NCI-H774 (cell line): ENCODE measurements at regions not wholly inside any gene's neighbourhood (a gene's known extent, or its start where the extent isn't known, plus 50 kb on each side); places are given as distances from the start of the nearest gene placed in this dataset.

Experiments
- DNase-seq: peaks from one replicate; lab custom pipeline; 2025; lab: John Stamatoyannopoulos, UW

DNA sequence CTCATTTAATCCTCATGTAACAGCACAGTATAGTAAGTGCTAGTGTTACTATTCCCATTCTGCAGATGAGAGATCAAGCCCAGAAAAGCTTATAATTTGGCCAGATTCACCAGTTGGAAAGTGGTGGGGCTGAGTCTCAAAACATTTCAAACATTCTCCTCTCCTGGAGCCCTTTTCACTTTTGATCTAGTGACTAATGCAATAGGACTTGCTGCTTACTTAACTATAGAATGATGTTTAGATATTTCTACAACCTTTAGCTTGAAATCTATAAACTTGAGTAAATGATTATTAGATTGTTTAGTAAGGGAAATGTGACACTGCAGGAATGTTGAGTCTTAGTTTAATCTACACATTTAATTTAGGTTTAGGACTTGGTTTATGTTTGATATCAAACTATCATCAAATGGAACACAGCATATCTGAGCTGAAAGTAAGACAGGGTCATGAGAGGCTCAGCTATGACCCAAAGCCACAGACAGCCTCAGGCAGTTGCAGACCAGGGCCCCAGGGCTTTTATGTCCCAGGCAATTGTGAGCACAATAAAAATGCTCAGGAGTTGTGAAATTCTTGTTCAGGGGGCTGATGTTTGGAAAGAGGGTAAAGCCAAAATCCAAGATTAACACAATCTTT lies 199.5 kb upstream of the HS3ST1 start:
- DNase-seq: no peak

DNA sequence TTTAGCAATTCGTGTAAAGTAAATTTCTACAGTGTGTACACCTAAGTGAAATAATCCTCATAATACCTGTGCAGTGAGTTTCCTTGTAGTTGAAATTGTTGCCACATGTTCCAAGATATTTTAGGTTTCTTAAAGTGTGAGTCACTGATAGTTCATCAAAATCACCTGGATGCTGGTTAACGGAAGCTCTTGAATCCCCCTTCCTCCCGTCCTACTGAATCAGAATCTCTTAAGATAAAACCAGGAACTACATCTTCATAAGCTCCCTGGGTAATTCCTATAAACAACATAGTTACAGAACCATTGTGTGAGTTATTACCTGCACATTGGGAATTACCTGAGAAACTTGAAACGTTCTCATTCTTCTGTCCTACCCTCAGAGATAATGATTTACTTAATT lies 197.4 kb upstream of the HS3ST1 start:
- no peak for DNase-seq

DNA sequence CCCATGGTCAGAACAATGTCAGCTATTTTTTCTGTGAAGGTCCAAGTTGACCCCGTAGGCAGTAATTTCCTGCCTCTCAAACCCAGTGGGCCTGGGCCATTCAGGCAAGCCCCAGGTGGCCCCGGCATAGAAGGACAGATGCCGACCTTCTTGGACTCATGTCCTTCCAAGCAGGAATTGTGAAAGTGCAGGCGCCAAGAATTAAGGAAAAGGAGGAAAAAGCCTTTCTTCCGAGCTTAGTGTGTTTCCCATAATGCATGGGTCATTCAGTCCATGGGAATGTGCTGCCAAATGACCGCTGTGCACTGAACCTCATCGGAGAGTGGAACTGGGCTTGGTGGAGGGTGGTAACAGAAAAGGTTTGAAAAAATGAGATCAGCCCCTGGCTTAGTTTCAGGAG lies 196.5 kb upstream of the HS3ST1 start:
- no peak for DNase-seq

DNA sequence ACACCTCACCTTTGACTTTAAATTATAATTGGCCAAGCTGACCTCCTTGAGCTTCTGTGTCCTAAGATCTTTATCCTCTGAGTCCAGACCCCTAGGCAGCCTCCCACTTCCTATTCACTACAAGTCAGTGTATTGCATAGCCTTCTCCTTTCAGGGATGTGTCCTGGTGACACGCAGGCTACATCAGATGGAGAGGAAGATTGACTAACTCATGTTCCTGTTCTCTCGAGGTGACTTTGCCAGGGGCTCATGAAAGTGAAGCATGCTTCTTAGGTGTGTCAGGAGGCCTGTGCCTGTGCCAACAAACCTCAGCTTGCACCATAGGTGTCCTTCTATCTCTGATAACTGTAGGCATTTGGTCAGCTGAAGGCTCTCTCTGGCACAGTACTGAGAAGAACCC lies 195.7 kb upstream of the HS3ST1 start:
- DNase-seq: no peak

DNA sequence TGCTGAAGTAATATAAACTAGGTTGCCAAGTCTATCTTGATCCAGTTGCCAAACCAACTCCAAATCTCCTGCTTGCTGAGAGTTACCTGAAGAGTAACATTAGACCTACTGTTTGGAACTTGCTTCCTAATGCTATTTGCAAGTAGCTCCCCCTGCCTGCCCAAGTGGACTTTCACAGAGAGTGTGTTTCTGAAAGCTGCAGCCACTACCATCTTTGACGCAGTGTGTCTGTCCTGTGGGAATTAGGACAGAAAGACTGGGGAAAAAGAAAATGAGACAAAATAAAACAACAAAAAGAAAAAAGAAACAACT lies 195.0 kb upstream of the HS3ST1 start:
- DNase-seq: peak; percentile 28

DNA sequence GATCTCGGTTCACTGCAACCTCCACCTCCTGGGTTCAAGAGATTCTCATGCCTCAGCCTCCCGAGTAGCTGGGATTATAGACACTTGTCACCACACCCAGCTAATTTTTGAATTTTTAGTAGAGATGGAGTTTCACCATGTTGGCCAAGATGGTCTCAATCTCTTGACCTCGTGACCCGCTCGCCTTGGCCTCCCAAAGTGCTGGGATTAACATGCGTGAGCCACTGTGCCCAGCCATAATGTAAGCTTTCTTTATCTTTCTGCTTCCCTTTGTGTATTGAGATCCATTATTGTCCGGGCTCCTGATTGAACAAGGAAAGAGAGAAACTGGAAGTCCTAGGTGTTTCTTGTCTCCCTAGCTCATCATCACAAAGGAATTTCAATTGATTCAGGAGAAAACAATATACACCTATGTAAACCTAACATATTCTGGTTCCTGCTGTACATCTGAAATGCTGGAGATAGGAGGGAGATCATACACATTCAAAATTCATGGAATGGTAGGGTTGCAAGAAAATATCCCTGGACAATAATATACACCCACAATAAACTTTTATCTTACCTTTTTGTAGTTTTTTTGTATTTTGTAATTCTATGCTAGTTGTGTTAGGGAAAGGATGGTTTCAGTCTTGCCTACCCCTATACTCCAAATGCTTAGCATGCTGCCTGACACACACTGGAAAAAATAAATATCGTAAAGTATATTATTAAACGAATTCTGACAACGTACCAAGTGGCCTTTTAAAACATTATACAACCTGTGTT lies 194.4 kb upstream of the HS3ST1 start:
- DNase-seq: no peak

DNA sequence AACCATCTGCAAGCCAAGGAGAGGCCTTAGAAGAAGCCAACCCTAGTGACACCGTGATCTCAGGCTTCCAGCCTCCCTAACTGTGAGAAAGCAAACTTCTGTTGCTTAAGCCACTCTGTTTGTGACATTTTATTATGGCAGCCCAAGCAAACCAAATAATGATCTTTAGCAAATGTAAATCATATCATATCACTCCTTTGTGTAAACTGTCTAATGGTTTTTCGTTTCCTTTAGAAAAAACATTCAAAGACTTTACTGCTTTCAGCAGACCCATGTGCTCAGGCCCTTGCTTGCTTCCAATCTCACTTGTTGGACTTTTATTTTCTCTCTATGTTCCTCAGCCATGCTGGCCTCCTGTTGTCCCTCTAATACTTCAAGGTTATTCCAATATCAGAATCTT lies 192.2 kb upstream of the HS3ST1 start:
- no peak for DNase-seq

DNA sequence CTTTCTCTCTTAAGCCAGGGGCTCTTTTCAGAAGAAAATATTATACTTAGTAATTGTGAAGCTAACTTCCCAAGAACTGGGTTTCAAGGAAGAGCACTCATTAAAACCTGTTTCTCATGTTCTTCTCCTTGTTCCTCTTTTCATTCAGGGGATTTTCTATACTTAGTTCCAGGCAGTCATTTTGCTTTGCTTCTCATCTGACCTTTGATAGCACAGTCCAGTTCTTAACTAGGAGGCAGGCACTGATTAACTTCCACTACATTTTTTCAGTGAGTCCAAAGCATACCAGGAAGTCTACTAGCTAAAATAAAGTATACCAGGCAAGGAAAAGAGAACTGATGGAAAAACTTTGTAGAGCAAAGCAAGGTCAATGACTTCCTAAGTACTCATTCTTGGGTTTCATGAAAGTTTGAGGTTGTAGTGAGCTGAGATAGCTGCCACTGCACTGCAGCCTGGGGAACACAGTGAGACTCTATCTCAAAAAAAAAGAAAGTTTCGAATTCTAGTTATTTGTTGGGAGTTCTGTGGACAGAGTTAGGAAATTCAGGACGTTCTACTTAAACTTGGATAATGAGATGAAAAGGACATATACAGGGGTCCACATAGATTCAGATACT lies 190.1 kb upstream of the HS3ST1 start:
- DNase-seq: no peak

DNA sequence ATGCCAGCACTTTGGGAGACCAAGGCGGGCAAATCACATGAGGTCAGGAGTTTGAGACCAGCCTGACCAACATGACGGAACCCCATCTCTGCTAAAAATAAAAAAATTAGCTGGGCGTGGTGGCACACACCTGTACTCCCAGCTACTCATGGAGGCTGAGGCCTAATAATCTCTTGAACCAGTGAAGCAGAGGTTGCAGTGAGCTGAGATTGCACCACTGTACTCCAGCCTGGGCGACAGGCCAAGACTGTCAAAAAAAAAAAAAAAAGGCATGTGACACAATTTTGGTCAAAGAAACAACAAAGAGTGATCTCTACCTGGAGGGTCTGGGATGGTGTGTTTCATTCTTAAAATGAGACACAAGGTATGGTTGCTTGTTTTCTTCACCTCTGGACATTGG lies 188.2 kb upstream of the HS3ST1 start:
- no peak for DNase-seq

DNA sequence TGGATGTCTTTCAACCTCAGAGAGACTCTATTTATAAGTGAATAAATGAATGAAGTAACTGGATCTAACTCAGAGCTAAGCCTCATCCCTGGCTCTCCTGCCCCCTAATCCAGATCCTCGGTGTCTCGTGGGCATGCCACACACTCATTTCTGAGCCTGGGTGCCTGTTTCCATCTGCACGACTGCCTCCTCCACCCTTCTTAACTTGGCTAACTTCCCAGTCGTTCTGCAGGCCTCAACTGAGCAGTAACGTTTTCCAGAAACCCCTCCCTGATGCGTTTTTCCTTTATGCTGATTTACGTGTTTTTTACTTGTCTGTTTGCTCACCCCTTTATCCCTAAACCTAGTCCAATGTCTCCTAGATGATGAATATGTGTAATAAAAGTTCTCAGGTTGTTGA lies 186.9 kb upstream of the HS3ST1 start:
- DNase-seq: no peak

DNA sequence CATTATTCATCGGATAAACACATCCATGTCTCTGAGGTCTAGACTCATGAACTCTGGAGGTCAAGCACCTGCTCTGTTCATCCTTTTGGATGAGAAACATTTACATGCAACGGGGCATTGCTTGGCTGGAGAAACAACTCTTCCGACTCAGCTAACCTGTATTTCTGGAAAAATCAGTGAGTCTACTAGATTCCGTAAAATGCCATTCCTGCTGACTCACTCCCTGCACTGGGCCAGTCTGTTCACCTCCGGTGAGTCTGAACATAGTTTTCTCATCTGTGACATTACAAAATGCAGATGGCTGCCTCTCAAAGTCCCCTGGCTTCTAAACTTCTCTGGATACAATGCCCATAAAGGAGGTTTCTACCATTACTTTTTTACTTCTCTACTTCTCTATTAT lies 185.7 kb upstream of the HS3ST1 start:
- no peak for DNase-seq

DNA sequence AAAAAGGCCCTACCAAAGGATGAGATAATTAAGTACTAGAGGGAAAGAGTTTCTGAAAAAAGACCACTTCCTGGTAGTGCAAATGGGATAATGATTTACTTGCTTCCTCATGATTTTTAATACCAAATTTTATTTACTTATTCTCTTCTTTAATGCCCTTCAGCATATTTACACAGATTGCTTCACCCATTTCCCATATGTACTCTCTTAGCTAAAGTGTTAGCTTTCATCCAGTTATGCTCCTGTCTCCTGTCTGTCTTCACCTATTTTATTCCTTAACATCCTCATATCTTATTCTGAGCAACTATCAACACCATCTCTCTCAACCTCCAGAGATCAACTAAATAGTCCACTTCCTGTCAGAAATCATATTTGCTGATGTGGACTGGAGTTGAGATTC lies 183.2 kb upstream of the HS3ST1 start:
- DNase-seq: no peak

DNA sequence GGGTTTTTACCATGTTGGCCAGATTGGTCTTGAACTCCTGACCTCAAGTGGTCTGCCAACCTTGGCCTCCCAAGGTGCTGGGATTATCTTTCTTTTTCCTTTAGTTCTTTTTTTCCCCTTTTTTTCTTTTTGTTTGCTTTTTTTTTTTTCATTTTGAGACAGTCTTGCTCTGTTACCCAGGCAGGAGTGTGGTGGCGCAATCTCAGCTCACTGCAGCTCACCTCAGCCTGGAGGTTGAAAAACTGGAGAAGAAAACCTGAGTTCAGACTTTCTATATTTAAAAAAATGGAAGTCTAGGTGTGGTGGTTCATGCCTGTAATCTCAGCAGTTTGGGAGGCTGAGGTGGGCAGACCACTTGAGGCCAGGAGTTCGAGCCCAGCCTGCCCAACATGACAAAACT lies 181.1 kb upstream of the HS3ST1 start:
- DNase-seq: no peak

DNA sequence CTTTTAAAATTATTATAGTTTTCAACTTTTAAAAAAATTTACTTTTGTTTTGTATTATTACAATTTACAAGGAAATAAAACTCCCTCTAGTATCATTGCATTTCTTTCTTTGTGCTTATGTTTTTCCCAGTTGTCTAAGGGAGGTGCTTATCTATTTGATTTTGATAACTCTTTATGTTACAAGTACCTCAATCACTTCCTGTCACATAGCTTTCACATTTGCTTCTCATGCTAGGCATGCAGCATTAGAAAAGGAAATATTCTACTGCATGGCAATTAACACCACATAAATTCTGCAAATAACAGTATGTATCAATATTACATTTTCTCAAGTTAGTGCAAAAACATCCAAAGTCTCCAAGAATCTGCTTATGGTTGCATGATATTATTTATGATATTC lies 180.3 kb upstream of the HS3ST1 start:
- no peak for DNase-seq

DNA sequence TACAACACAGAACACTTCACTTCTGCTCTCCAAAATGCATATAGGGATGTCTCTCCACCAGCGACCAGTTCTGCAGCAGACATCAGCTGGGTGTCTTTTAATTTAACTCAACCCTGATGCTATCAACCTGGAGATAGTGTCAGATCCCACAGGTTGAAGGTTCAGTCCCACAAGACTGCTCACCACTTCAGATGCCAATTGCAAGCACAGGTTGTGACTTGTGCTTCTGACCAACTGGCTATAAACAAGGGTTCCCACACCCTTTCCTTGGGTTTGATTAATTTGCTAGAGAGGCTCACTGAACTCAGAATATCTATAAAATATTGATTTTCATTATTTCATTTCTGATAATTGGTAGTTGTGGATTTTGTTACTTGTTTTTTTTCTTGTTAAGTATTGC lies 177.4 kb upstream of the HS3ST1 start:
- DNase-seq: no peak

DNA sequence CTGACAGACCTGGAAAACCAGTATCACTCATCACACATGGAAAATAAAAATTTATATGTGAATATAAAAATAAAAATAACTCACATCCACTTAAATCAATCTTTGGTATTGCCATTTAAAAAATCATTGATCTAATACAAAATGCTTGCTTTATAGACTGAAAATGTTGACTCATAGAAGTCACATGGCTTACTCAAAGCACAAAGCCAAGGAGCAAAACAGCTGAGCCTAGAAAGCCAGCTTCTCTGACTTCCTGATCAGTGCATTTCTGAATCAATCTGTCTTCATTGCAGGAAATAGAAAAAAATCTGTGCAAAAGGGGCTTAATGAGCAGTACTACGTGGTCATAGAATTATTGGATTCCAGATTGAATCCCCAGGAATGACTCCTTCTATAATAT lies 176.9 kb upstream of the HS3ST1 start:
- no peak for DNase-seq

DNA sequence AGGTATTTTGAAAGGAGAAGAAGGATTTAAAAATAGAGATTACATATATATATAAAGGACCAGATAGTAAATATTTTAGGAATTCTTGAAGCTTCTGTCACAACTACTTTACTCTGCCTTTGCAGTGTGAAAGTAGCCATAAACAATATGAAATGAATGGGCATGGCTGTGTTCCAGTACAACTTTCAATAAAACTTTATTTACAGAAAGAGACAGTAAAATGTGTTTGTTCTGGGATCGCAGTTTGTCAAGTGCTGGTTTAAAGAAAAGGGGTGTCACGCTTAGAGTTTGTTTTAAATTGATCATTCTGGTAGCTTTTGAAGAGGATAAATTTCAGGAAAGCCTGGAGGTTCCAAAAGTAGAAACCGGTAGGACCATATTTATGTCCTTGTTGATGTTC lies 176.1 kb upstream of the HS3ST1 start:
- DNase-seq: no peak

DNA sequence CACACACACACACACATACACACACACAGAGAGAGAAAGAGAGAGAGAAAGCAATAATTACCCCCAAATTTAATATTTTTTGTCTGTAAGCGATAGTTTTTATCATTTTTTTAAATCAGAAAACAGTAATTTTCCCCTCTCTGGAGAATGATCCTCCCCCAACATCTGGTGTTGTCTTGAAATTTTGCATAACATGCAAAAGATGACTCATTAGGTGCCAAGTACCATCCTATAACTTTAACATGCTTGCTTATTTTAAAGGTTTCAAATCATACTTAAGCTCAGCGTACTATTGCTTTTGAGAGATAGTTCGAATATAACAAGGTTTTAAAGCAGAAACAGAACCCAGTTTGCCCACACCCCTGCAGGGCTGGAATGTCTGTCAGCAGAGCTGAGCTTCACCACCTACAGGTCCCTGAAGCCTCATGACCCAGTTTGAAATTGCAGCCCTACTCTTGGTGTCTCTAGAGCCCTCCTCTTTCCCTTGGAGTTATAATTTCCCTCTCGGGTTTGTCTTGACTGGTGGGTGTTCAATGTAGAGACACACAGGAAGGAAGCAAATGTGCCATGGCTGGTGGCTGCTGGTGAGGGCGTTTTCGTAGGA lies 175.0 kb upstream of the HS3ST1 start:
- DNase-seq: no peak

DNA sequence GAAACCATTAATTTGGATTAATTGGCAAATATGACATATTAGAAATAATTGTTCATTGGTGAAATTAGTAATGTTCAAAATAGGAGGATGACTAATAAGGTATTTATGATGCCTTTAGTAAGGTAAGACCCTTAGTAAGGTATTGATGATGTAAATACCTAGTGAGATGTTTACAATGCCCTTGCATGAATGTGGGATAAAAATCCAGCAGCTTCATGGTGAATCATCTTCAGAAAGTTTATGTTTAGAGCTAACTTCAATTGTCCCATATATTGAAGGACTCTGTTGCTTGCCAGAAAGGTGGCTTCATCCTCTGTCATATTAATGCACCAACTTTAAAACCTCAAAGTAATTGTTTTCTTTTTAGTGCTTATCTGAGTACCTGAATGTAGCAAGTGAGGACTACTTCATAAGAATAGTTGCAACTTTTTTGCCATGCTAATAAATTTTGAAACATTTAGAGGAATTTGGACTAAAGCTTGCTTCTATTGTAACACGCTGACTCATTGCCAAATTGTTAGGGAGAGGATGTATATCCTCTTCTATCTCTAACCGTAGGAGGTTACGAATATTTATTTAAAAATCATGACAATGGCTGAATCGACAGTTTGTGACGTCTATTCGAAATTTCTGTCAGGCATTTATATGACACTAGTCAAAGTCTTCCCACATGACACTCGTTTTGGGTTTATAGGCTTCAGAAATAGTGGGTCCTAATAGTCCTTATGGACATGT lies 174.1 kb upstream of the HS3ST1 start:
- no peak for DNase-seq

DNA sequence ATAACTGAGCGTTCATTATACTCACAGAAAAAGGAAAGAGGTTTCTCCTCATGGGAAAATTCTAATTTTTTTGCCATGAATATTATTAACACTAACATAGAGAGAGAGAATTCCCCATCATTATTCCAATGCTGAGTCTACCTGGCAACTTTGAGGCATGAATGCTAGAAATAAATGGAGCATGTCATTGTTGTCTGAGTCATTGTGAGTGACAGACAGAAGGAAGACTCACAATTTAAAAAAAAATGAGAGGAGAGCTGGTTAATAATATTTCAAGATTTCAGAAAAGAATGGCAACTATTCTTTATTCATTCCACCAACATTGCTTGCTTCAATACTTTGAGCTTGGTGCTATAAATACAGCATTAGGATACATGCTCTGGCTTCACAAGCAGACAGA lies 170.4 kb upstream of the HS3ST1 start:
- DNase-seq: no peak

DNA sequence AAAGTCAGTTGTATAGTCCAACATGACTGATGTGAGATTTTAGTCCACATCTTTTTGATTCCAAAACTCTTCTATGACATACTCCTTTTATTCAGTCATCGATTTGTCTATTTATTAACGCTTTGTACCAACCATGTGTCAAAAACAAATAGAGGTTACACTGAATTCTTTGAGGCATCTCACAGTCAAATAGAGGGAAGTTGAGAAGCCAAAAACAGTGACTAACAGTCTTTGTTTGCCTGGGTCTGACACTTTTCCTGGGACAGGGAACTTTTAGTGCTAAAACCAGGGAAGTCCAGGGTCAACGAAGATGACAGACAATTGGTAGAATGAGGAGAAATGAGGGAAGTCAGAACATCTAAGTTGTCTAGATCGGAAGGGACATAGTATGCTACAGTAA lies 169.9 kb upstream of the HS3ST1 start:
- no peak for DNase-seq

DNA sequence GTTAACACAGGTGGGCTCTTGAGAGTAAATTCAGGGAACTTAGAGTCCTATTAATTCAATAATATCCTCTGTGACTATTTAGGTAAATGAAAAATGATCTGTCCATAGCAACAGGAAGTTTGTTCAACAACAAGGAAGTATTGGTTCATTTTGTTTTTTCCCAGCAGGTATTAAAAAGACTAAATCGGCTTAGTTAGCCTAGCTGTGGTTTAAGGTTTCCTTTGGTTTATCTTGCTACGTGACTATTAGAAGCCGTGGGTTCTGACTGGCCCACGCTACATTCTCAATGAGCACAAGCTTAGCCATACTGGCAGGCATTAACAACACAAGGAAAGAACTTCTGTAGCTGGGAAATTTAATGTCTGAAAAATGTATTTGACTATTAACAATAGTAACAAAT lies 168.8 kb upstream of the HS3ST1 start:
- peak; percentile 73 for DNase-seq

DNA sequence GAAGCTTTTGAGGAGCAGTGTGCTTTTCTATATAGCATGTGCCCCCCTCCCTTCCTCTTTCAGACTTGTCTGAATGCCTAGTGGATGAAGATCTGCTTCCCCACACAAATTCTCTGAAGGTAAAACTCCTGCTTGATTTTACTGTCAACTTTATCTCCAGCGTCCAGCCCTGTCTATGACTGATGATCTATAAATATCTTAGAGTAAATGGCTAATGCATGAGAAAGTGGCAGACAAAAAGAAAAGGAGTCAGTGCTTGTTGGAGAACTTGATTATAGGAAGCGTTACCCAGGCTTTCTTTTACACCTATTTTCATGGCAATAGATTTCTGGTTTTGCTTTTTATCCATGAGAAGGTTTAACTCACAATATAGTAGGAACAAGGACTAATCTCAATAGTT lies 168.3 kb upstream of the HS3ST1 start:
- DNase-seq: no peak
